Thyroid gland (tissue), 4 donors: ENCODE measurements at regions not wholly inside any gene's neighbourhood (a gene's known extent, or its start where the extent isn't known, plus 50 kb on each side); places are given as distances from the start of the nearest gene placed in this dataset.
"Not testable (repeated sequence)": the region's sequence is repeated elsewhere in the genome, so short reads cannot be mapped to it uniquely, and the experiment has no call there.

Experiments used
- DNase-seq, 2 donors: peaks; one replicate each; pipeline ENCODE4 v3.0.0-alpha.2; 2019
- H3K27ac ChIP-seq, 3 donors: fragments of 200-600 bp; sonication (generic); 1 replicate in 2 of 3; 2 replicates in 1 of 3; pipeline ENCODE4 v1.5.1; 2016 to 2019; ENCODE audit warnings: mild to moderate bottlenecking in 1 of 3, moderate library complexity in 1 of 3
- H3K27me3 ChIP-seq: fragments of 200-600 bp; sonication (generic); one replicate; pipeline ENCODE4 v1.5.1; 2019
- H3K36me3 ChIP-seq, 2 donors: fragments of 200-600 bp; sonication (generic); one replicate each; pipeline ENCODE4 v1.5.1; 2016 to 2019
- H3K4me1 ChIP-seq, 2 donors: fragments of 200-600 bp; sonication (generic); one replicate each; pipeline ENCODE4 v1.5.1; 2017 to 2019
- H3K4me3 ChIP-seq, 3 donors: fragments of 200-600 bp; sonication (generic); replicated peaks in 1 of 3; 1 replicate in 2 of 3; 2 replicates in 1 of 3; pipeline ENCODE4 v1.5.1; 2016; ENCODE audit warnings: mild to moderate bottlenecking in 1 of 3
- H3K9me3 ChIP-seq: fragments of 200-600 bp; sonication (generic); one replicate; pipeline ENCODE4 v1.5.1; 2017
- CTCF ChIP-seq, 6 experiments: fragments of 200-600 bp in 3 of 6; fragments of 450-650 bp in 3 of 6; sonication (generic) in 3 of 6; IDR thresholded peaks; one replicate each; pipeline ENCODE4 v1.5.1; 2016 to 2019; ENCODE audit warnings: antibody characterized with exemption in 6 of 6, mild to moderate bottlenecking in 2 of 6, inconsistent platforms in 1 of 6, moderate library complexity in 1 of 6
- POLR2A ChIP-seq, 2 donors: fragments of 450-650 bp; IDR thresholded peaks; one replicate each; pipeline ENCODE4 v1.6.1; 2017; ENCODE audit warnings: antibody characterized with exemption in 2 of 2, mild to moderate bottlenecking in 2 of 2, moderate library complexity in 1 of 2
- WGBS, 2 donors: methylation state at CpG; one replicate each; pipeline ENCODE4 v1.1.5; 2017; 5-methylcytosine and 5-hydroxymethylcytosine counted together
- intact Hi-C: fragments of 100-400 bp; cut with DNase I; formaldehyde crosslinking; loops from one replicate; pipeline ENCODE4 v1.15.1; 2023

GRCh38 chrY:19601113-19601512, 143.4 kb downstream of the KDM5D start:
- Histone ChIP-seq H3K27me3 (no peaks in the 10 kb centered on the region), H3K9me3 (no peaks in the 10 kb centered on the region), H3K4me1 (no peaks in the 10 kb centered on the region), H3K4me3 (no peak overlapping the region), H3K27ac (no peak overlapping the region), H3K36me3 (no peaks in the 10 kb centered on the region)
- intact Hi-C loops, result no loop called here
- no peak for DNase-seq
- WGBS, 2 donors, result 92 to 94% methylated on average over 3 of the region's 3 CpGs
- no peak for TF ChIP-seq POLR2A (IDR thresholded peaks at IDR 0.05)
- TF ChIP-seq CTCF (IDR thresholded peaks at IDR 0.05), result no peak

- H3K4me1 ChIP-seq, result no peaks in the 10 kb centered on the region
- intact Hi-C loops, result no loop called here
- no peak for DNase-seq
- WGBS, 2 donors, result 90 to 93% methylated on average over 3 of the region's 3 CpGs
- TF ChIP-seq CTCF (IDR thresholded peaks at IDR 0.05) (no peak), POLR2A (IDR thresholded peaks at IDR 0.05) (no peak)
- no peak overlapping the region for H3K4me3 ChIP-seq
- no peaks in the 10 kb centered on the region for H3K9me3 ChIP-seq
- no peak overlapping the region for H3K27ac ChIP-seq
- H3K27me3 ChIP-seq, result no peaks in the 10 kb centered on the region
- H3K36me3 ChIP-seq, result no peaks in the 10 kb centered on the region
These were observed 143.8 kb downstream of the KDM5D start for GRCh38 chrY:19600711-19601110.

- TF ChIP-seq POLR2A (IDR thresholded peaks at IDR 0.05) (no peak), CTCF (IDR thresholded peaks at IDR 0.05) (no peak)
- no peak overlapping the region for H3K27ac ChIP-seq
- H3K4me3 ChIP-seq, result no peak overlapping the region
- H3K27me3 ChIP-seq, result no peaks in the 10 kb centered on the region
- H3K36me3 ChIP-seq, result no peaks in the 10 kb centered on the region
- no peak for DNase-seq
- intact Hi-C loops, result no loop called here
- H3K9me3 ChIP-seq, result no peaks in the 10 kb centered on the region
- H3K4me1 ChIP-seq, result no peaks in the 10 kb centered on the region
These were observed 154.3 kb downstream of the KDM5D start for GRCh38 chrY:19590235-19590634.

GRCh38 chrY:19589664-19590063, 154.9 kb downstream of the KDM5D start:
- intact Hi-C loops, result no loop called here
- Histone ChIP-seq H3K9me3 (no peaks in the 10 kb centered on the region), H3K4me3 (no peak overlapping the region), H3K4me1 (no peaks in the 10 kb centered on the region), H3K27ac (no peak overlapping the region), H3K27me3 (no peaks in the 10 kb centered on the region), H3K36me3 (no peaks in the 10 kb centered on the region)
- TF ChIP-seq CTCF (IDR thresholded peaks at IDR 0.05) (no peak), POLR2A (IDR thresholded peaks at IDR 0.05) (no peak)
- WGBS, 2 donors, result 90 to 92% methylated on average over 1 of the region's 1 CpG
- DNase-seq, result no peak

GRCh38 chrY:19587311-19587710, 157.2 kb downstream of the KDM5D start:
- Histone ChIP-seq H3K4me3 (no peak overlapping the region), H3K27me3 (no peaks in the 10 kb centered on the region), H3K27ac (no peak overlapping the region), H3K36me3 (no peaks in the 10 kb centered on the region), H3K4me1 (no peaks in the 10 kb centered on the region), H3K9me3 (no peaks in the 10 kb centered on the region)
- no peak for DNase-seq
- TF ChIP-seq CTCF (IDR thresholded peaks at IDR 0.05), result no peak
- WGBS, 2 donors, result 90 to 96% methylated on average over 3 of the region's 3 CpGs
- intact Hi-C loops, result no loop called here

- 83 to 92% methylated on average over 3 of the region's 3 CpGs for WGBS, 2 donors
- H3K9me3 ChIP-seq, DNase-seq, H3K27me3 ChIP-seq, H3K27ac ChIP-seq, H3K4me1 ChIP-seq, intact Hi-C loops, H3K36me3 ChIP-seq, H3K4me3 ChIP-seq: not testable (repeated sequence)
These were observed 163.5 kb downstream of the KDM5D start for GRCh38 chrY:19580990-19581389.
